CD4-positive, alpha-beta T cell (primary cell): ENCODE measurements at regions not wholly inside any gene's neighbourhood (a gene's known extent, or its start where the extent isn't known, plus 50 kb on each side); places are given as distances from the start of the nearest gene placed in this dataset.

Experiments used
- ATAC-seq: fragments of 200-7000 bp; cut with Tn5 transposase; one replicate; pipeline ENCODE4 v1.10.0; 2022; ENCODE audit warnings: mild to moderate bottlenecking; ENCODE audit not compliant: poor library complexity
- CTCF ChIA-PET: fragments of 350-600 bp; sonication (Branson Sonifier 250); formaldehyde crosslinking; loops from one replicate; lab custom pipeline; 2021; ENCODE audit warnings: antibody characterized with exemption, inconsistent platforms; lab: Charles Lee
- POLR2A ChIA-PET: fragments of 350-600 bp; sonication (Branson Sonifier 250); formaldehyde crosslinking; loops from one replicate; lab custom pipeline; 2021; ENCODE audit warnings: antibody characterized with exemption, inconsistent platforms; lab: Charles Lee
- DNase-seq, 14 experiments: peaks; one replicate each; pipeline ENCODE4 v3.0.0-alpha.2; 2013 to 2020; ENCODE audit warnings: mixed read lengths in 2 of 14
- H3K27ac ChIP-seq, 2 donors: one replicate each; pipeline versions ENCODE4 v1.5.1 to v1.7.0; 2013; ENCODE audit warnings: low read length in 2 of 2, low read depth in 1 of 2, mild to moderate bottlenecking in 1 of 2
- H3K27me3 ChIP-seq, 2 experiments: 1 replicate in 1 of 2; 2 replicates in 1 of 2; pipeline versions ENCODE4 v1.6.1 to v1.7.0; 2013; ENCODE audit warnings: low read length in 2 of 2, control low read depth in 1 of 2, mild to moderate bottlenecking in 1 of 2, moderate library complexity in 1 of 2; ENCODE audit not compliant: insufficient read depth in 2 of 2, control insufficient read depth in 1 of 2
- H3K36me3 ChIP-seq: one replicate; pipeline ENCODE4 v1.6.1; 2013; ENCODE audit warnings: low read length, control low read depth; ENCODE audit not compliant: insufficient read depth
- H3K4me1 ChIP-seq: one replicate; pipeline ENCODE4 v1.6.1; 2013; ENCODE audit warnings: low read length, control low read depth; ENCODE audit not compliant: insufficient read depth
- H3K4me3 ChIP-seq: one replicate; pipeline ENCODE4 v1.5.1; 2013; ENCODE audit warnings: mild to moderate bottlenecking, low read length, moderate library complexity
- H3K9me3 ChIP-seq, 2 experiments: 1 replicate in 1 of 2; 2 replicates in 1 of 2; pipeline versions ENCODE4 v1.6.1 to v1.7.0; 2013; ENCODE audit warnings: low read length in 2 of 2, mild to moderate bottlenecking in 2 of 2, control low read depth in 1 of 2, moderate library complexity in 1 of 2; ENCODE audit not compliant: control insufficient read depth in 1 of 2, insufficient read depth in 1 of 2
- H3K27ac Mint-ChIP-seq: one replicate; pipeline ENCODE4 v1.8.0; 2020; ENCODE audit warnings: mixed read lengths
- H3K27me3 Mint-ChIP-seq: one replicate; pipeline ENCODE4 v1.8.0; 2021; ENCODE audit warnings: mixed read lengths
- H3K36me3 Mint-ChIP-seq: one replicate; pipeline ENCODE4 v1.8.0; 2021; ENCODE audit warnings: low read depth, mixed read lengths
- H3K4me1 Mint-ChIP-seq: one replicate; pipeline ENCODE4 v1.8.0; 2021; ENCODE audit warnings: low read depth, mixed read lengths
- H3K4me3 Mint-ChIP-seq: one replicate; pipeline ENCODE4 v1.8.0; 2020; ENCODE audit warnings: mild to moderate bottlenecking, mixed read lengths
- H3K9me3 Mint-ChIP-seq: one replicate; pipeline ENCODE4 v1.8.0; 2020; ENCODE audit warnings: mixed read lengths
- intact Hi-C, 2 experiments: fragments of 100-400 bp; cut with DNase I in 1 of 2; cut with micrococcal nuclease in 1 of 2; formaldehyde crosslinking; loops; one replicate each; pipeline versions ENCODE4 v1.15.1 to v1.9.0; 2023 to 2025; cut with DNase I, micrococcal nuclease
- TF ChIP-seq, protein P1 (sequence below): fragments of 200-600 bp; IDR thresholded peaks from one replicate; pipeline ENCODE4 v1.8.0; 2022; ENCODE audit warnings: antibody characterized with exemption, mild to moderate bottlenecking

DNA sequence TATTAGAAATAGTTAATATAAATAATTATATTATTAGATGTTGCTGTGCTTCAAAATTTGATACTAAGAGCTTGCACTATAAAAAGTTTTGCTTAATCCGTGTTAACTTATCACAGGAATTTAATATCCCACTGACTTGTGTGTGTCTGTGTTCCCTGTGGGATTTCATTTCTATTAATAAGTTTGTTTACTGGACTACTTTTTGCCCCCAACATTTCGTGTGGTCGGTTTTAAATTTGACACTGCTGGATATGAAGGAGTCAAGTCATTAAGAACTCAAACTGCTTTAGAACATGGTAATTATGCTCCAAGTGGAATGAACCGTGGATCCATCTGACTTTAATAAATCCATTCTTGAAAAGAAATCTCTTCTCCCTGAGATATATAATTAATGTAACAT lies 182.2 kb upstream of the NUDT4 start:
- DNase-seq (no peak), ATAC-seq (no peak)
- no peak overlapping the region for H3K4me3 Mint-ChIP-seq
- H3K9me3 ChIP-seq: peaks cover 0 to 3% of the 10 kb centered on the region in 2 experiments
- H3K4me1 Mint-ChIP-seq: no peaks in the 10 kb centered on the region
- CTCF ChIA-PET: no interaction called here
- H3K27me3 Mint-ChIP-seq: peaks cover 6% of the 10 kb centered on the region
- no peak overlapping the region for H3K4me3 ChIP-seq
- H3K27ac Mint-ChIP-seq: no peak overlapping the region
- TF ChIP-seq, protein P1, sequence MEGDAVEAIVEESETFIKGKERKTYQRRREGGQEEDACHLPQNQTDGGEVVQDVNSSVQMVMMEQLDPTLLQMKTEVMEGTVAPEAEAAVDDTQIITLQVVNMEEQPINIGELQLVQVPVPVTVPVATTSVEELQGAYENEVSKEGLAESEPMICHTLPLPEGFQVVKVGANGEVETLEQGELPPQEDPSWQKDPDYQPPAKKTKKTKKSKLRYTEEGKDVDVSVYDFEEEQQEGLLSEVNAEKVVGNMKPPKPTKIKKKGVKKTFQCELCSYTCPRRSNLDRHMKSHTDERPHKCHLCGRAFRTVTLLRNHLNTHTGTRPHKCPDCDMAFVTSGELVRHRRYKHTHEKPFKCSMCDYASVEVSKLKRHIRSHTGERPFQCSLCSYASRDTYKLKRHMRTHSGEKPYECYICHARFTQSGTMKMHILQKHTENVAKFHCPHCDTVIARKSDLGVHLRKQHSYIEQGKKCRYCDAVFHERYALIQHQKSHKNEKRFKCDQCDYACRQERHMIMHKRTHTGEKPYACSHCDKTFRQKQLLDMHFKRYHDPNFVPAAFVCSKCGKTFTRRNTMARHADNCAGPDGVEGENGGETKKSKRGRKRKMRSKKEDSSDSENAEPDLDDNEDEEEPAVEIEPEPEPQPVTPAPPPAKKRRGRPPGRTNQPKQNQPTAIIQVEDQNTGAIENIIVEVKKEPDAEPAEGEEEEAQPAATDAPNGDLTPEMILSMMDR: no peak
- no peak overlapping the region for H3K27ac ChIP-seq
- H3K9me3 Mint-ChIP-seq: no peaks in the 10 kb centered on the region
- intact Hi-C loops: no loop called here
- H3K36me3 ChIP-seq: no peaks in the 10 kb centered on the region
- POLR2A ChIA-PET: no interaction called here
- no peaks in the 10 kb centered on the region for H3K27me3 ChIP-seq
- no peaks in the 10 kb centered on the region for H3K36me3 Mint-ChIP-seq
- no peaks in the 10 kb centered on the region for H3K4me1 ChIP-seq

DNA sequence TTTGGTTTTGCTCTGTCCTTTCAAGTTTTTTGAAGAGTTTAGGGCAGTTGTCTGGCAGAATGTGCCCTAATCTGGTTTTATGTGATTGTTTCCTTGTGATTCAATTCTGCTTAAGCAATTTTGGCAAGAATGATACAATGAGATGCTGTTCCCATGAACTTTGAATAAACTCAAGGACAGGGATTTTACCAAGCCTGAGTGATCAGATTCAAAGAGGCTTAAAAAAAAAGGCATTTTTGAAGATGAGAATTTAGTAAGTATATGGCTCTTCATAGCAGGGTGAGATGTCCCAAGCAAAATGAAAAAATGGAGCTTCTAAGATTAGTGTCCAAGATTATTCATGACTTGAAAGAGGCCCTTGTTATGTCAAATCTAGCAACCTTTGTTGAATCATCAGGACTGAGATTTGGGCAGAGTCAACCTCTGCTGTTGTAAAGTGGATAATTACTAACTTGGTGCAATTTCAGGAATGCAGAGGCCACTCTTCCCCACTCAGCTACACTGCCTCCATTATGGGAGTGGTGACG lies 180.6 kb upstream of the NUDT4 start:
- H3K27ac ChIP-seq: no peak overlapping the region
- H3K4me1 Mint-ChIP-seq: no peaks in the 10 kb centered on the region
- no peak overlapping the region for H3K4me3 Mint-ChIP-seq
- DNase-seq (no peak), ATAC-seq (no peak)
- peaks cover 0 to 3% of the 10 kb centered on the region in 2 experiments for H3K9me3 ChIP-seq
- no peak overlapping the region for H3K4me3 ChIP-seq
- H3K4me1 ChIP-seq: no peaks in the 10 kb centered on the region
- no peaks in the 10 kb centered on the region for H3K27me3 ChIP-seq
- H3K27me3 Mint-ChIP-seq: peaks cover 6% of the 10 kb centered on the region
- POLR2A ChIA-PET: no interaction called here
- intact Hi-C loops: no loop called here
- H3K9me3 Mint-ChIP-seq: no peaks in the 10 kb centered on the region
- no peaks in the 10 kb centered on the region for H3K36me3 ChIP-seq
- no peak overlapping the region for H3K27ac Mint-ChIP-seq
- CTCF ChIA-PET: no interaction called here
- no peaks in the 10 kb centered on the region for H3K36me3 Mint-ChIP-seq
- TF ChIP-seq, protein P1: no peak

DNA sequence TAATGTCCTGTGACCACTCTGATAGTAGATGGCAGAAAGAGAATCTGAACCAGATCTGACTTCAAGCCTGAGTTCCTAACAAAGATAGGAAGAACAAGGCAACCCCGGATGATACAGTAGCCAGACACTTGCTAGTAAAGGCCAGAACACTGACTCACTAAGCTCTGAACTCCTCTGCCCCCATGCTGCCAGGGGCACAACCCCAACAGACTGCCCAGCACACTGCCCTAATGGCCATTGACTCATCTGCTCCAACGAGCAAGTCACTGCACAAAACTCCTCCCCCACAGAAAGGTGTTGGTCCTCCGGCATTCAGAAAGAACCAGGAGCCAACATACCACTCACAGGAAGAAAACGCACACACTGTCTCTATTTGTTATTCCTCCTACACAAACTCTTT lies 179.6 kb upstream of the NUDT4 start:
- Histone ChIP-seq H3K9me3 (peaks cover 0 to 2% of the 10 kb centered on the region in 2 experiments), H3K4me1 (no peaks in the 10 kb centered on the region), H3K27me3 (no peaks in the 10 kb centered on the region), H3K4me3 (no peak overlapping the region), H3K36me3 (no peaks in the 10 kb centered on the region), H3K27ac (no peak overlapping the region)
- no peaks in the 10 kb centered on the region for H3K9me3 Mint-ChIP-seq
- ATAC-seq: no peak
- DNase-seq: no peak
- H3K36me3 Mint-ChIP-seq: no peaks in the 10 kb centered on the region
- H3K27ac Mint-ChIP-seq: no peak overlapping the region
- H3K4me3 Mint-ChIP-seq: no peak overlapping the region
- intact Hi-C loops: no loop called here
- H3K27me3 Mint-ChIP-seq: peaks cover 6% of the 10 kb centered on the region
- TF ChIP-seq, protein P1: no peak
- no peaks in the 10 kb centered on the region for H3K4me1 Mint-ChIP-seq
- POLR2A ChIA-PET: no interaction called here
- CTCF ChIA-PET: no interaction called here
